Testis (tissue), 2 donors: ENCODE measurements at regions not wholly inside any gene's neighbourhood (a gene's known extent, or its start where the extent isn't known, plus 50 kb on each side); places are given as distances from the start of the nearest gene placed in this dataset.

Experiments
- POLR2A ChIP-seq: fragments of 450-650 bp; IDR thresholded peaks from one replicate; pipeline ENCODE4 v1.6.1; 2017; ENCODE audit warnings: antibody characterized with exemption, mild to moderate bottlenecking, moderate library complexity
- TF ChIP-seq, protein P1 (sequence below), 3 experiments: fragments of 450-650 bp in 2 of 3; fragments of 200-600 bp in 1 of 3; sonication (generic) in 1 of 3; IDR thresholded peaks; one replicate each; pipeline ENCODE4 v1.5.1; 2016 to 2019; ENCODE audit warnings: antibody characterized with exemption in 3 of 3, mild to moderate bottlenecking in 2 of 3, moderate library complexity in 1 of 3

- TF ChIP-seq, protein P1, sequence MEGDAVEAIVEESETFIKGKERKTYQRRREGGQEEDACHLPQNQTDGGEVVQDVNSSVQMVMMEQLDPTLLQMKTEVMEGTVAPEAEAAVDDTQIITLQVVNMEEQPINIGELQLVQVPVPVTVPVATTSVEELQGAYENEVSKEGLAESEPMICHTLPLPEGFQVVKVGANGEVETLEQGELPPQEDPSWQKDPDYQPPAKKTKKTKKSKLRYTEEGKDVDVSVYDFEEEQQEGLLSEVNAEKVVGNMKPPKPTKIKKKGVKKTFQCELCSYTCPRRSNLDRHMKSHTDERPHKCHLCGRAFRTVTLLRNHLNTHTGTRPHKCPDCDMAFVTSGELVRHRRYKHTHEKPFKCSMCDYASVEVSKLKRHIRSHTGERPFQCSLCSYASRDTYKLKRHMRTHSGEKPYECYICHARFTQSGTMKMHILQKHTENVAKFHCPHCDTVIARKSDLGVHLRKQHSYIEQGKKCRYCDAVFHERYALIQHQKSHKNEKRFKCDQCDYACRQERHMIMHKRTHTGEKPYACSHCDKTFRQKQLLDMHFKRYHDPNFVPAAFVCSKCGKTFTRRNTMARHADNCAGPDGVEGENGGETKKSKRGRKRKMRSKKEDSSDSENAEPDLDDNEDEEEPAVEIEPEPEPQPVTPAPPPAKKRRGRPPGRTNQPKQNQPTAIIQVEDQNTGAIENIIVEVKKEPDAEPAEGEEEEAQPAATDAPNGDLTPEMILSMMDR (IDR thresholded peaks at IDR 0.05), result no peak
- no peak for TF ChIP-seq POLR2A
These were observed 54.2 kb upstream of the ID2 start for GRCh38 chr2:8627692-8628085.
